ENCODE measurements at regions not wholly inside any gene's neighbourhood (a gene's known extent, or its start where the extent isn't known, plus 50 kb on each side); places are given as distances from the start of the nearest gene placed in this dataset.

DNA sequence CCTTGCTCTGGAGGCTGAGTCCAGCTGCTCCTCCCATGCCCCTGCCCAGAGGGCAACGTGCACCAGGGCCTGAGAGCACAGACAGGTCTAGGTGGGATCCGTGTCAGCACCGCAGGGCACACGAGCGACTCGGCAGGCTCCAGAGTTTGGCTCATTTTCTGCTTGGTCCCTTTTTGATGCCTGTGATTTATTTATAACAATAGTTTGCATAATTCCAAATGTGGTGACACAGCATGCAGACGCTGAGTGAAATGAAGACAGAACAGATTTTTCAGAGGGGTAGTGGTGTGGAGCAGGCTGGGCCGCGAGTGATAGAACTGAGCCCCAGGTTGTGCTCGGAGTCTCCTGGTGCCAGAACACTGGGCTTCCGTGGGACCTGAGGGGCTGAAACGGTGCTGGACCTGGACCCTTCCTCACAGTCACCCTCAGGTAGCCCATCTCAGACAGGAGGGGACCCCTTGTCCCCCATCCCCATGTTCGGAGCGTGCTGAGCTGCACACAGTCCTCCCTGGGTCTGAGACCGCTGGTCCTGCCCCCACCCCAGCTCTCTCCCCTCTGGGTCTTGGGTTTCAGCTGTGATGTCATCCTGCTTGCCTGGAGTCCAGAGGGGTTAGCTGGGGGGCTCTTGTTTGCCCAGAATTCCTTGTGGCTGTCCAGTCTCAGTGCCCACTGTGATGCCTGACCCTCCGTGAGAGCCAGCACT lies 95.9 kb downstream of the METRNL start:
- TF ChIP-seq EZH2 (IDR thresholded peaks at IDR 0.05; ENCODE audit: borderline replicate concordance, low read depth, low read length, poor library complexity, severe bottlenecking): no peak
- TF ChIP-seq, protein P1, sequence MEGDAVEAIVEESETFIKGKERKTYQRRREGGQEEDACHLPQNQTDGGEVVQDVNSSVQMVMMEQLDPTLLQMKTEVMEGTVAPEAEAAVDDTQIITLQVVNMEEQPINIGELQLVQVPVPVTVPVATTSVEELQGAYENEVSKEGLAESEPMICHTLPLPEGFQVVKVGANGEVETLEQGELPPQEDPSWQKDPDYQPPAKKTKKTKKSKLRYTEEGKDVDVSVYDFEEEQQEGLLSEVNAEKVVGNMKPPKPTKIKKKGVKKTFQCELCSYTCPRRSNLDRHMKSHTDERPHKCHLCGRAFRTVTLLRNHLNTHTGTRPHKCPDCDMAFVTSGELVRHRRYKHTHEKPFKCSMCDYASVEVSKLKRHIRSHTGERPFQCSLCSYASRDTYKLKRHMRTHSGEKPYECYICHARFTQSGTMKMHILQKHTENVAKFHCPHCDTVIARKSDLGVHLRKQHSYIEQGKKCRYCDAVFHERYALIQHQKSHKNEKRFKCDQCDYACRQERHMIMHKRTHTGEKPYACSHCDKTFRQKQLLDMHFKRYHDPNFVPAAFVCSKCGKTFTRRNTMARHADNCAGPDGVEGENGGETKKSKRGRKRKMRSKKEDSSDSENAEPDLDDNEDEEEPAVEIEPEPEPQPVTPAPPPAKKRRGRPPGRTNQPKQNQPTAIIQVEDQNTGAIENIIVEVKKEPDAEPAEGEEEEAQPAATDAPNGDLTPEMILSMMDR (conservative IDR thresholded peaks at IDR 0.05; ENCODE audit: low read depth, low read length): no peak
- Histone ChIP-seq H3K4me3 (ENCODE audit: low read depth, low read length, poor library complexity, severe bottlenecking) (no peak overlapping the region), H3K27ac (ENCODE audit: low read depth, low read length, poor library complexity, severe bottlenecking) (no peak overlapping the region), H3K9me3 (ENCODE audit: low read depth, low read length, poor library complexity, severe bottlenecking) (no peaks in the 10 kb centered on the region), H3K4me1 (ENCODE audit: insufficient read depth, low read length, poor library complexity, severe bottlenecking) (no peaks in the 10 kb centered on the region), H3K27me3 (replicated peaks; ENCODE audit: insufficient read depth, low read depth, low read length, poor library complexity) (no peaks in the 10 kb centered on the region), H3K36me3 (ENCODE audit: insufficient read depth, low read length, poor library complexity, severe bottlenecking) (no peaks in the 10 kb centered on the region)
- CTCF ChIA-PET: no interaction called here
- no peak for DNase-seq (ENCODE audit: low spot score)
- BruUV-seq (replicated peaks): no TSS peak
- intact Hi-C loops (cut with micrococcal nuclease; ENCODE audit: unreplicated experiment): no loop called here
- POLR2A ChIA-PET (ENCODE audit: low non-redundant PET): no interaction called here

DNA sequence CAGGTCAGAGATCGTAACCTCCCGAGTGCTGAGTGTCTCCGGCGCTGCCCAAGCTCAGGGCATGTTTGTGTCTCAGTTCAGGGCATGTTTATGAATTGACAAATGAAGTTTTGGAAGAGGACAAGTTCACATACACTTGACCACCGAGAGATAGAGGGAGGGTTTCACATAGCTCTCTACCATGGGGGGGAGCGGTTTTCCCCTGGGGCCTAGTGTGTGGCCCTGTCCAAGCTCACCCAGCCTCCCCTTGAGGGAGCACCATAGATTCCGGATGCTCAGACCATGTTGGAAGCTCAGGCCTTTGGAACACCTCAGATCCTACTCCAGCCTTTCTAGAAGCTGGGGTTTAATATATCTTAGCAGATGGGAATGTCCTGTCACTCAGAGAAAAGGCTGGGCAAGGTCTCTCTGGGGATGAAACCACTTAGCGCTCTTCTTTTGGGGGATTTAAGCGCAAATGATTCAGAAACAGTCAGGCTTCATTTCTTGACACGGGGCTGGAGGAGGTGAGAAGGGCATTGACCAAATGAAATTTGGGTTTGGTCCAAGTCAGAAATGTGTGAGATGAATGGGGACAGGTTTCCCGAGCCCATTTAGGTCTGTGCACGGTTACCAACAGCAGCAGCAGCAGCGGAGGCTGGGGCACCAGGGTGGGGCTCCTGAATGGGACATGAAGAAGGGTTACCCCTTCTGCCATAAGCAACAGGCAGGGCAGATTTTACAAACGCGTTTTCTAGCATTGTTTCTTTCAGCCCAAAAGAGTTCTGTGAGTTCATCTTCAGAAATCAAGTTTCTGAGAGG lies 96.6 kb downstream of the METRNL start:
- DNase-seq (ENCODE audit: low spot score): no peak
- Histone ChIP-seq H3K4me3 (ENCODE audit: low read depth, low read length, poor library complexity, severe bottlenecking) (no peak overlapping the region), H3K9me3 (ENCODE audit: low read depth, low read length, poor library complexity, severe bottlenecking) (no peaks in the 10 kb centered on the region), H3K27me3 (replicated peaks; ENCODE audit: insufficient read depth, low read depth, low read length, poor library complexity) (no peaks in the 10 kb centered on the region), H3K36me3 (ENCODE audit: insufficient read depth, low read length, poor library complexity, severe bottlenecking) (no peaks in the 10 kb centered on the region), H3K27ac (ENCODE audit: low read depth, low read length, poor library complexity, severe bottlenecking) (no peak overlapping the region), H3K4me1 (ENCODE audit: insufficient read depth, low read length, poor library complexity, severe bottlenecking) (no peaks in the 10 kb centered on the region)
- BruUV-seq (replicated peaks): no TSS peak
- intact Hi-C loops (cut with micrococcal nuclease; ENCODE audit: unreplicated experiment): no loop called here
- ChIA-PET POLR2A (ENCODE audit: low non-redundant PET) (no interaction called here), CTCF (no interaction called here)
- TF ChIP-seq EZH2 (IDR thresholded peaks at IDR 0.05; ENCODE audit: borderline replicate concordance, low read depth, low read length, poor library complexity, severe bottlenecking): no peak
- TF ChIP-seq, protein P1 (conservative IDR thresholded peaks at IDR 0.05; ENCODE audit: low read depth, low read length): no peak

DNA sequence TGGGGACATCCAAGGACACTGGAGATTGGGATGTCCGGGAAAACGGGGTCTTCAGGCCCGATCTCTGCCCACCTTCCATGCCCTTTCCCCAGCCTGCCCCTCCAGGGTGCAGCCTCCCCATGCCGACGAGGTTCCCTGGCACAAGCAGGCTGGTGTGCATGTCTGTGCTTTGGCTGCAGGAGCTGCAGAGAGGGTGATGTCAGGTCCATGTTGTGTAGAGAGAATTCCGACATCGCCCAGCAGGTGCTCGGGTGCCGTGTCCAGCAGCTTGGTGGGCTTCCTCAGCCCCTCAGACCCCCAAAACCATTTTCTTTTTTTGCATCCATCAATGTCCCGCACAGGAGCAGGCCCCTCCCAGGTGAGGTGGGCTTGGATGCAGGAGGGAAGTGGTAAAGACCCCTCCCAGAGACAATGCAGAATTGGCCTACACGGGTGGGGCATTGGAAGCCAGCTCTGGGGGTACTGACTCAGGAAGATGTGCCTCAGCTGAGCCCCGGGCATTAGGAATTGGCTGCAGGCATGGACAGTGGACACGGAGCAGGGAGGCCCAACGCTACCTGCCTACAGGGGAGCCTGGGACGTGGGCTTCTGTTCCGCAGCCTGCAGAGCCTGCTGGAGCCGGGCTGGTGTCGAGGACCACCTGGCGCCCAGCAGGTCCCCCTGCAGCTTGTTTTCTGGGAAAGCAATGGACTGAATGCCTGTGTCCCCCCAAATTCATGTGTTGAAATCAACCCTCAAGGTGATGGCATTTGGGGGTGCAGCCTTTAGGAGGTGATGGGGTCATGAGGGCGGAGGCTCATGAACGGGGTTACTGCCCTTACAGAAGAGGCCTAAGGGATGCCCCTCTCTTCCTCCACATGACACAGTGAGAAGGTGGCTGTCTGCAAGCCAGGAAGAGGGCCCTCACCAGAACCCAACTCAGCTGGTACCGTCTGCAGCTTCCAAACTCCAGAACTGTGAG lies 97.5 kb downstream of the METRNL start:
- no peaks in the 10 kb centered on the region for H3K36me3 ChIP-seq (ENCODE audit: insufficient read depth, low read length, poor library complexity, severe bottlenecking)
- H3K9me3 ChIP-seq (ENCODE audit: low read depth, low read length, poor library complexity, severe bottlenecking): no peaks in the 10 kb centered on the region
- H3K4me1 ChIP-seq (ENCODE audit: insufficient read depth, low read length, poor library complexity, severe bottlenecking): no peaks in the 10 kb centered on the region
- no peak overlapping the region for H3K27ac ChIP-seq (ENCODE audit: low read depth, low read length, poor library complexity, severe bottlenecking)
- no peak overlapping the region for H3K4me3 ChIP-seq (ENCODE audit: low read depth, low read length, poor library complexity, severe bottlenecking)
- POLR2A ChIA-PET (ENCODE audit: low non-redundant PET): no interaction called here
- CTCF ChIA-PET: interaction anchor here (0.5 kb wide), 1 partner anchor 17 kb away, joined by 4 read pairs; no protein-coding TSS in a partner anchor
- no peaks in the 10 kb centered on the region for H3K27me3 ChIP-seq (replicated peaks; ENCODE audit: insufficient read depth, low read depth, low read length, poor library complexity)
- no TSS peak for BruUV-seq (replicated peaks)
- DNase-seq (ENCODE audit: low spot score): no peak
- TF ChIP-seq EZH2 (IDR thresholded peaks at IDR 0.05; ENCODE audit: borderline replicate concordance, low read depth, low read length, poor library complexity, severe bottlenecking): no peak
- TF ChIP-seq, protein P1 (conservative IDR thresholded peaks at IDR 0.05; ENCODE audit: low read depth, low read length): no peak
- intact Hi-C loops (cut with micrococcal nuclease; ENCODE audit: unreplicated experiment): no loop called here

All from A673 (cell line).